Right cardiac atrium (tissue), 5 donors: ENCODE measurements at regions not wholly inside any gene's neighbourhood (a gene's known extent, or its start where the extent isn't known, plus 50 kb on each side); places are given as distances from the start of the nearest gene placed in this dataset.

Source experiments
- ATAC-seq, 2 donors: fragments of 200-7000 bp; cut with Tn5 transposase; one replicate each; pipeline versions ENCODE4 v1.8.0 to v1.9.1; 2020; ENCODE audit warnings: moderate library complexity in 2 of 2, mild to moderate bottlenecking in 1 of 2
- DNase-seq, 3 donors: peaks; one replicate each; pipeline ENCODE4 v3.0.0-alpha.2; 2020
- H3K27ac ChIP-seq: one replicate; pipeline ENCODE4 v1.5.1; 2013; ENCODE audit warnings: mild to moderate bottlenecking, low read length, control low read depth, moderate library complexity
- H3K27me3 ChIP-seq: one replicate; pipeline ENCODE4 v1.6.1; 2013; ENCODE audit not compliant: control insufficient read depth, insufficient read depth
- H3K4me1 ChIP-seq: one replicate; pipeline ENCODE4 v1.6.1; 2013; ENCODE audit warnings: low read length; ENCODE audit not compliant: control insufficient read depth, insufficient read depth
- H3K4me3 ChIP-seq: one replicate; pipeline ENCODE4 v1.5.1; 2013; ENCODE audit warnings: low read length, control low read depth
- H3K9me3 ChIP-seq: one replicate; pipeline ENCODE4 v1.6.1; 2013; ENCODE audit warnings: low read length; ENCODE audit not compliant: control insufficient read depth
- WGBS: extraction: QIAGEN DNeasy Blood & Tissue Kit; methylation state at CpG from one replicate; pipeline ENCODE4 v1.1.7; 2013; 5-methylcytosine and 5-hydroxymethylcytosine counted together
- intact Hi-C, 4 donors: fragments of 100-400 bp; cut with DNase I; formaldehyde crosslinking; loops; one replicate each; pipeline versions ENCODE4 v1.11.0 to v1.14.0; 2022 to 2023
- donor health status: healthy with polysubstance abuse.
- donor health status: DM: no; HTN: yes; CAD: no.
- donor health status: DM: no; HTN: no; CAD: no.
- donor health status: DM: no; HTN: yes; CAD: no; lungs with severe emphysema.
- donor health status: DM: yes; HTN: yes; CAD: no.

GRCh38 chr7:45978731-45979211, 57.7 kb upstream of the IGFBP3 start:
- Histone ChIP-seq H3K27ac (peak overlapping the region; percentile 31), H3K27me3 (no peaks in the 10 kb centered on the region), H3K9me3 (no peaks in the 10 kb centered on the region), H3K4me1 (peaks cover 3% of the 10 kb centered on the region), H3K4me3 (no peak overlapping the region)
- intact Hi-C loops: no loop called here
- WGBS: 42% methylated on average over 2 of the region's 2 CpGs
- DNase-seq: peak in 1 of 3 donors; percentile 37
- no peak for ATAC-seq

- peaks cover 3% of the 10 kb centered on the region for H3K4me1 ChIP-seq
- no peak overlapping the region for H3K27ac ChIP-seq
- peak in 2 of 3 donors; percentile 24 to 45 for DNase-seq
- peak; percentile 49 to 52 for ATAC-seq
- 16% methylated on average over 11 of the region's 11 CpGs for WGBS
- H3K27me3 ChIP-seq: no peaks in the 10 kb centered on the region
- H3K9me3 ChIP-seq: no peaks in the 10 kb centered on the region
- intact Hi-C loops: no loop called here
- no peak overlapping the region for H3K4me3 ChIP-seq
These were observed 57.1 kb upstream of the IGFBP3 start for GRCh38 chr7:45978010-45978681.

GRCh38 chr7:45977256-45977780, 56.2 kb upstream of the IGFBP3 start:
- 91% methylated on average over 4 of the region's 4 CpGs for WGBS
- intact Hi-C loops: no loop called here
- DNase-seq: no peak
- peaks cover 3% of the 10 kb centered on the region for H3K4me1 ChIP-seq
- no peaks in the 10 kb centered on the region for H3K9me3 ChIP-seq
- H3K27me3 ChIP-seq: no peaks in the 10 kb centered on the region
- ATAC-seq: no peak
- H3K4me3 ChIP-seq: no peak overlapping the region
- no peak overlapping the region for H3K27ac ChIP-seq

- peaks cover 3% of the 10 kb centered on the region for H3K4me1 ChIP-seq
- no peaks in the 10 kb centered on the region for H3K27me3 ChIP-seq
- H3K9me3 ChIP-seq: no peaks in the 10 kb centered on the region
- no peak overlapping the region for H3K4me3 ChIP-seq
- ATAC-seq (no peak), DNase-seq (no peak)
- intact Hi-C loops: no loop called here
- no peak overlapping the region for H3K27ac ChIP-seq
- 91% methylated on average over 3 of the region's 3 CpGs for WGBS
These were observed 55.4 kb upstream of the IGFBP3 start for GRCh38 chr7:45976485-45976856.

- peaks cover 3% of the 10 kb centered on the region for H3K4me1 ChIP-seq
- no peak overlapping the region for H3K4me3 ChIP-seq
- H3K9me3 ChIP-seq: no peaks in the 10 kb centered on the region
- DNase-seq (no peak), ATAC-seq (no peak)
- WGBS: 93% methylated on average over 8 of the region's 8 CpGs
- H3K27me3 ChIP-seq: no peaks in the 10 kb centered on the region
- intact Hi-C loops: no loop called here
- H3K27ac ChIP-seq: no peak overlapping the region
These were observed 54.9 kb upstream of the IGFBP3 start for GRCh38 chr7:45975847-45976484.

- Histone ChIP-seq H3K27ac (no peak overlapping the region), H3K4me1 (peaks cover 3% of the 10 kb centered on the region), H3K9me3 (no peaks in the 10 kb centered on the region), H3K27me3 (no peaks in the 10 kb centered on the region), H3K4me3 (no peak overlapping the region)
- intact Hi-C loops: no loop called here
- WGBS: 50% methylated on average over 1 of the region's 1 CpG
- ATAC-seq (no peak), DNase-seq (no peak)
These were observed 54.3 kb upstream of the IGFBP3 start for GRCh38 chr7:45975367-45975766.

GRCh38 chr7:45974540-45975360, 53.7 kb upstream of the IGFBP3 start:
- Histone ChIP-seq H3K4me1 (peaks cover 3% of the 10 kb centered on the region), H3K4me3 (no peak overlapping the region), H3K9me3 (no peaks in the 10 kb centered on the region), H3K27me3 (no peaks in the 10 kb centered on the region), H3K27ac (no peak overlapping the region)
- 79% methylated on average over 12 of the region's 12 CpGs for WGBS
- no peak for DNase-seq
- intact Hi-C loops: no loop called here
- ATAC-seq: peak in 1 of 2 donors; percentile 30

- H3K9me3 ChIP-seq: no peaks in the 10 kb centered on the region
- WGBS: 55% methylated on average over 14 of the region's 14 CpGs
- H3K27ac ChIP-seq: no peak overlapping the region
- intact Hi-C loops: no loop called here
- peak in 1 of 2 donors; percentile 27 for ATAC-seq
- H3K4me1 ChIP-seq: peaks cover 3% of the 10 kb centered on the region
- H3K4me3 ChIP-seq: no peak overlapping the region
- no peaks in the 10 kb centered on the region for H3K27me3 ChIP-seq
- DNase-seq: no peak
These were observed 52.9 kb upstream of the IGFBP3 start for GRCh38 chr7:45973725-45974532.

GRCh38 chr7:45972629-45973312, 51.7 kb upstream of the IGFBP3 start:
- ATAC-seq (no peak), DNase-seq (no peak)
- WGBS: 87% methylated on average over 12 of the region's 12 CpGs
- Histone ChIP-seq H3K9me3 (no peaks in the 10 kb centered on the region), H3K27ac (no peak overlapping the region), H3K4me1 (no peaks in the 10 kb centered on the region), H3K27me3 (no peaks in the 10 kb centered on the region), H3K4me3 (no peak overlapping the region)
- intact Hi-C loops: no loop called here

- H3K4me1 ChIP-seq: no peaks in the 10 kb centered on the region
- no peak overlapping the region for H3K27ac ChIP-seq
- H3K9me3 ChIP-seq: no peaks in the 10 kb centered on the region
- no peak overlapping the region for H3K4me3 ChIP-seq
- 96% methylated on average over 5 of the region's 5 CpGs for WGBS
- intact Hi-C loops: no loop called here
- H3K27me3 ChIP-seq: no peaks in the 10 kb centered on the region
- DNase-seq: no peak
- no peak for ATAC-seq
These were observed 50.6 kb upstream of the IGFBP3 start for GRCh38 chr7:45971661-45972175.
